IMR-90 (cell line): ENCODE measurements at regions not wholly inside any gene's neighbourhood (a gene's known extent, or its start where the extent isn't known, plus 50 kb on each side); places are given as distances from the start of the nearest gene placed in this dataset.

Experiments
- BHLHE40 ChIP-seq: fragments of 150-350 bp; IDR thresholded peaks from 2 replicates; pipeline ENCODE4 v1.6.1; 2016; ENCODE audit warnings: mild to moderate bottlenecking, low read depth, low read length
- CEBPB ChIP-seq: IDR thresholded peaks from 2 replicates; pipeline ENCODE4 v1.6.1; 2012; ENCODE audit warnings: low read depth, low read length, improper control_type of control experiment
- CHD1 ChIP-seq: IDR thresholded peaks from 2 replicates; pipeline ENCODE4 v1.6.1; 2012; ENCODE audit warnings: low read depth, low read length, improper control_type of control experiment
- MAFK ChIP-seq: IDR thresholded peaks from 2 replicates; pipeline ENCODE4 v1.6.1; 2012; ENCODE audit warnings: low read depth, low read length, improper control_type of control experiment
- MAZ ChIP-seq: IDR thresholded peaks from 2 replicates; pipeline ENCODE4 v1.6.1; 2012; ENCODE audit warnings: low read depth, mild to moderate bottlenecking, low read length, improper control_type of control experiment, moderate library complexity, borderline replicate concordance
- MXI1 ChIP-seq: IDR thresholded peaks from 2 replicates; pipeline ENCODE4 v1.6.1; 2012; ENCODE audit warnings: low read depth, mild to moderate bottlenecking, low read length, moderate library complexity, borderline replicate concordance
- POLR2A ChIP-seq: IDR thresholded peaks from 2 replicates; pipeline ENCODE4 v1.6.1; 2012; ENCODE audit warnings: mild to moderate bottlenecking, low read depth, low read length
- RAD21 ChIP-seq: IDR thresholded peaks from 2 replicates; pipeline ENCODE4 v1.6.1; 2012; ENCODE audit warnings: low read length, improper control_type of control experiment
- RCOR1 ChIP-seq: IDR thresholded peaks from 2 replicates; pipeline ENCODE4 v1.6.1; 2012; ENCODE audit warnings: mild to moderate bottlenecking, low read length, improper control_type of control experiment; ENCODE audit not compliant: insufficient replicate concordance
- RFX5 ChIP-seq: IDR thresholded peaks from 2 replicates; pipeline ENCODE4 v1.8.0; 2012; ENCODE audit warnings: low read depth, mild to moderate bottlenecking, low read length, moderate library complexity
- TF ChIP-seq, protein P1 (sequence below): conservative IDR thresholded peaks from 2 replicates; pipeline ENCODE4 v1.5.1; 2012; ENCODE audit warnings: mild to moderate bottlenecking, low read depth, low read length, improper control_type of control experiment
- TF ChIP-seq, protein P2 (sequence below): fragments of 150-350 bp; IDR thresholded peaks from 2 replicates; pipeline ENCODE4 v1.6.1; 2017; ENCODE audit warnings: mild to moderate bottlenecking, antibody characterized with exemption, low read length, low read depth

DNA sequence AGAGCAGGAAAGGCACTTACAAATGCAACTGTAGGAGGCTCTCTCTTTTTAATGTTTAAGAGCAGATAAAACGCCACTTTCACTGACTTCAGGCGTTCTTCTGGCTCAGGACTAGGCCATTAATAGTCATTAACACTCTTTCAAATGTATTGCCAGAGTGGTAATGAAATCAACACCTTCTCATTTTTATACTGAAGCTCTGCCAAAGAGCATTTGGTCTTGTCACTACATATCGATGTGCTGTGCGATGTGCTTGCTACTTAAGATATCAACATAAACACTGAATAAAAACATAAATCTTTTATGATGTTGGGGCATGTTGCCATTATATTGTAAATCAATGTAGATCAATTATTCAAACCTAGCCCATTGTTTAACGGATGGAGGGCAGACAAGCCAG lies 634.7 kb downstream of the ARL4A start:
- TF ChIP-seq RFX5, result no peak
- TF ChIP-seq CHD1, result no peak
- TF ChIP-seq, protein P1, sequence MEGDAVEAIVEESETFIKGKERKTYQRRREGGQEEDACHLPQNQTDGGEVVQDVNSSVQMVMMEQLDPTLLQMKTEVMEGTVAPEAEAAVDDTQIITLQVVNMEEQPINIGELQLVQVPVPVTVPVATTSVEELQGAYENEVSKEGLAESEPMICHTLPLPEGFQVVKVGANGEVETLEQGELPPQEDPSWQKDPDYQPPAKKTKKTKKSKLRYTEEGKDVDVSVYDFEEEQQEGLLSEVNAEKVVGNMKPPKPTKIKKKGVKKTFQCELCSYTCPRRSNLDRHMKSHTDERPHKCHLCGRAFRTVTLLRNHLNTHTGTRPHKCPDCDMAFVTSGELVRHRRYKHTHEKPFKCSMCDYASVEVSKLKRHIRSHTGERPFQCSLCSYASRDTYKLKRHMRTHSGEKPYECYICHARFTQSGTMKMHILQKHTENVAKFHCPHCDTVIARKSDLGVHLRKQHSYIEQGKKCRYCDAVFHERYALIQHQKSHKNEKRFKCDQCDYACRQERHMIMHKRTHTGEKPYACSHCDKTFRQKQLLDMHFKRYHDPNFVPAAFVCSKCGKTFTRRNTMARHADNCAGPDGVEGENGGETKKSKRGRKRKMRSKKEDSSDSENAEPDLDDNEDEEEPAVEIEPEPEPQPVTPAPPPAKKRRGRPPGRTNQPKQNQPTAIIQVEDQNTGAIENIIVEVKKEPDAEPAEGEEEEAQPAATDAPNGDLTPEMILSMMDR, result no peak
- no peak for TF ChIP-seq MAZ
- TF ChIP-seq RCOR1, result no peak
- TF ChIP-seq CEBPB, result no peak
- no peak for TF ChIP-seq BHLHE40
- TF ChIP-seq POLR2A, result no peak
- no peak for TF ChIP-seq MAFK
- no peak for TF ChIP-seq RAD21
- TF ChIP-seq MXI1, result no peak
- TF ChIP-seq, protein P2, sequence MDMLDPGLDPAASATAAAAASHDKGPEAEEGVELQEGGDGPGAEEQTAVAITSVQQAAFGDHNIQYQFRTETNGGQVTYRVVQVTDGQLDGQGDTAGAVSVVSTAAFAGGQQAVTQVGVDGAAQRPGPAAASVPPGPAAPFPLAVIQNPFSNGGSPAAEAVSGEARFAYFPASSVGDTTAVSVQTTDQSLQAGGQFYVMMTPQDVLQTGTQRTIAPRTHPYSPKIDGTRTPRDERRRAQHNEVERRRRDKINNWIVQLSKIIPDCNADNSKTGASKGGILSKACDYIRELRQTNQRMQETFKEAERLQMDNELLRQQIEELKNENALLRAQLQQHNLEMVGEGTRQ, result no peak
